HCT116 (cell line): ENCODE measurements at regions not wholly inside any gene's neighbourhood (a gene's known extent, or its start where the extent isn't known, plus 50 kb on each side); places are given as distances from the start of the nearest gene placed in this dataset.

Experiments
- ATAC-seq: fragments of 200-7000 bp; cut with Tn5 transposase; 2 replicates; pipeline ENCODE4 v1.9.1; 2020; ENCODE audit warnings: mild to moderate bottlenecking, moderate library complexity
- BruUV-seq: library from RNA; stranded (reverse); fragments of 400-500 nt; replicated peaks from 2 replicates; lab custom pipeline; 2021; lab: Mats Ljungman, UMichigan
- CTCF ChIA-PET: fragments of 300-600 bp; sonication (Branson Sonifier 250); formaldehyde crosslinking; loops from one replicate; lab custom pipeline; 2021; ENCODE audit warnings: antibody characterized with exemption; lab: Charles Lee
- POLR2A ChIA-PET: fragments of 300-600, 350-600 bp; sonication (Branson Sonifier 250); formaldehyde crosslinking; loops from one replicate; lab custom pipeline; 2021; ENCODE audit warnings: antibody characterized with exemption; lab: Charles Lee
- RAD21 ChIA-PET, 2 experiments: fragments of 300-600 bp; sonication (Branson Sonifier 250); formaldehyde crosslinking; loops; one replicate each; lab custom pipeline; 2023; ENCODE audit warnings: low total read pairs in 2 of 2; ENCODE audit not compliant: uncharacterized antibody in 2 of 2, unreplicated experiment in 2 of 2, low non-redundant PET in 1 of 2; lab: Charles Lee
- DNase-seq: peaks from one replicate; pipeline ENCODE4 v3.0.0-alpha.2; 2010; ENCODE audit warnings: low read depth, low spot score
- H2AFZ ChIP-seq: fragments of 200-600 bp; shearing (Covaris generic), sonication (generic); 2 replicates; pipeline ENCODE4 v1.6.1; 2017; ENCODE audit warnings: low read depth, mixed run types, mixed read lengths, antibody characterized with exemption, low read length; ENCODE audit not compliant: poor library complexity, severe bottlenecking
- H3K27ac ChIP-seq: 2 replicates; pipeline ENCODE4 v1.5.1; 2012; ENCODE audit warnings: low read depth, low read length
- H3K27me3 ChIP-seq: fragments of 200-600 bp; sonication (generic); 2 replicates; pipeline ENCODE4 v1.6.1; 2016; ENCODE audit warnings: mixed run types, low read length, mixed read lengths; ENCODE audit not compliant: insufficient read depth
- H3K36me3 ChIP-seq, 2 experiments: fragments of 200-500 bp in 1 of 2; fragments of 200-600 bp in 1 of 2; sonication (Bioruptor generic) in 1 of 2; sonication (generic) in 1 of 2; 2 replicates each; pipeline versions ENCODE4 v1.5.1 to v1.6.1; 2014 to 2016; ENCODE audit warnings: low read length in 2 of 2, inconsistent platforms in 1 of 2, mixed read lengths in 1 of 2, mixed run types in 1 of 2; ENCODE audit not compliant: insufficient read depth in 2 of 2, control insufficient read depth in 1 of 2
- H3K4me1 ChIP-seq, 2 experiments: fragments of 200-600 bp in 1 of 2; sonication (generic) in 1 of 2; 2 replicates each; pipeline versions ENCODE4 v1.5.1 to v1.6.1; 2012 to 2017; ENCODE audit warnings: low read length in 2 of 2, inconsistent platforms in 1 of 2, mild to moderate bottlenecking in 1 of 2, mixed read lengths in 1 of 2, mixed run types in 1 of 2, moderate library complexity in 1 of 2; ENCODE audit not compliant: insufficient read depth in 2 of 2, control insufficient read depth in 1 of 2
- H3K4me2 ChIP-seq: fragments of 200-600 bp; sonication (generic); 2 replicates; pipeline ENCODE4 v1.6.1; 2017; ENCODE audit warnings: mixed run types, low read length, mixed read lengths
- H3K4me3 ChIP-seq, 2 experiments: fragments of 200-600 bp in 1 of 2; sonication (generic) in 1 of 2; replicated peaks in 1 of 2; 2 replicates each; pipeline ENCODE4 v1.5.1; 2011 to 2016; ENCODE audit warnings: low read length in 2 of 2, control low read depth in 1 of 2, low read depth in 1 of 2, mild to moderate bottlenecking in 1 of 2, mixed read lengths in 1 of 2, mixed run types in 1 of 2
- H3K79me2 ChIP-seq: fragments of 200-600 bp; sonication (generic); 2 replicates; pipeline ENCODE4 v1.6.1; 2017; ENCODE audit warnings: mild to moderate bottlenecking, mixed run types, low read length, moderate library complexity, mixed read lengths; ENCODE audit not compliant: insufficient read depth
- H3K9ac ChIP-seq: fragments of 200-600 bp; sonication (generic); 2 replicates; pipeline ENCODE4 v1.6.1; 2016; ENCODE audit warnings: low read length, mixed read lengths
- H3K9me2 ChIP-seq: fragments of 200-600 bp; sonication (generic), shearing (Covaris generic); 2 replicates; pipeline ENCODE4 v1.6.1; 2017; ENCODE audit warnings: mixed run types, mild to moderate bottlenecking, moderate library complexity; ENCODE audit not compliant: insufficient read depth
- H3K9me3 ChIP-seq, 2 experiments: fragments of 200-500 bp in 1 of 2; fragments of 200-600 bp in 1 of 2; sonication (Bioruptor generic) in 1 of 2; sonication (generic) in 1 of 2; 2 replicates each; pipeline ENCODE4 v1.6.1; 2014 to 2017; ENCODE audit warnings: low read length in 2 of 2, mixed read lengths in 2 of 2, inconsistent platforms in 1 of 2, low read depth in 1 of 2, mild to moderate bottlenecking in 1 of 2, mixed run types in 1 of 2, moderate library complexity in 1 of 2; ENCODE audit not compliant: control insufficient read depth in 1 of 2, insufficient read depth in 1 of 2
- H4K20me1 ChIP-seq: fragments of 200-600 bp; sonication (generic), shearing (Covaris generic); 2 replicates; pipeline ENCODE4 v1.6.1; 2017; ENCODE audit warnings: mixed run types, mild to moderate bottlenecking, moderate library complexity; ENCODE audit not compliant: insufficient read depth
- ATF3 ChIP-seq: IDR thresholded peaks from 2 replicates; pipeline ENCODE4 v1.6.1; 2012
- CTCF ChIP-seq, 3 experiments: fragments of 200-600 bp in 1 of 3; sonication (generic) in 1 of 3; IDR thresholded peaks in 2 of 3; conservative IDR thresholded peaks in 1 of 3; 2 replicates each; pipeline ENCODE4 v1.5.1; 2012 to 2017; ENCODE audit warnings: low read depth in 2 of 3, low read length in 2 of 3, antibody characterized with exemption in 1 of 3, borderline replicate concordance in 1 of 3, control low read depth in 1 of 3, mild to moderate bottlenecking in 1 of 3, mixed read lengths in 1 of 3, mixed run types in 1 of 3, moderate library complexity in 1 of 3; ENCODE audit not compliant: insufficient read depth in 1 of 3
- EGR1 ChIP-seq: IDR thresholded peaks from 2 replicates; pipeline ENCODE4 v1.6.1; 2012; ENCODE audit warnings: low read depth
- ELF1 ChIP-seq: IDR thresholded peaks from 2 replicates; pipeline ENCODE4 v1.6.1; 2012; ENCODE audit warnings: low read depth, borderline replicate concordance
- EZH2 ChIP-seq: fragments of 200-600 bp; sonication (generic); IDR thresholded peaks from 2 replicates; pipeline ENCODE4 v1.6.1; 2017; ENCODE audit warnings: antibody characterized with exemption, mixed run types
- FOSL1 ChIP-seq: IDR thresholded peaks from 2 replicates; pipeline ENCODE4 v1.6.1; 2012; ENCODE audit warnings: low read depth
- JUND ChIP-seq: IDR thresholded peaks from 2 replicates; pipeline ENCODE4 v1.6.1; 2012
- MAX ChIP-seq: IDR thresholded peaks from 2 replicates; pipeline ENCODE4 v1.6.1; 2012
- POLR2A ChIP-seq: IDR thresholded peaks from 2 replicates; pipeline ENCODE4 v1.7.0; 2011; ENCODE audit warnings: borderline replicate concordance; ENCODE audit not compliant: insufficient read depth, insufficient read length; ENCODE audit errors: extremely low read depth
- RAD21 ChIP-seq: IDR thresholded peaks from 2 replicates; pipeline ENCODE4 v1.6.1; 2012; ENCODE audit warnings: low read depth, mild to moderate bottlenecking
- REST ChIP-seq: IDR thresholded peaks from 2 replicates; pipeline ENCODE4 v1.6.1; 2012; ENCODE audit warnings: low read depth
- SIN3A ChIP-seq: IDR thresholded peaks from 2 replicates; pipeline ENCODE4 v1.6.1; 2012; ENCODE audit warnings: low read depth
- SRF ChIP-seq: IDR thresholded peaks from 2 replicates; pipeline ENCODE4 v1.6.1; 2012; ENCODE audit warnings: low read depth
- TCF7L2 ChIP-seq: IDR thresholded peaks from 2 replicates; pipeline ENCODE4 v1.7.0; 2011; ENCODE audit warnings: borderline replicate concordance, inconsistent platforms; ENCODE audit not compliant: insufficient read depth, insufficient read length; ENCODE audit errors: extremely low read depth
- ZBTB33 ChIP-seq: IDR thresholded peaks from 2 replicates; pipeline ENCODE4 v1.6.1; 2011; ENCODE audit warnings: mild to moderate bottlenecking, low read length, moderate library complexity; ENCODE audit not compliant: insufficient replicate concordance; ENCODE audit errors: extremely low read depth
- intact Hi-C: fragments of 100-400 bp; cut with micrococcal nuclease; formaldehyde crosslinking; loops from 2 replicates; pipeline ENCODE4 v1.10.0; 2022

- no peak overlapping the region for H3K9ac ChIP-seq
- no peaks in the 10 kb centered on the region for H4K20me1 ChIP-seq
- no peak overlapping the region for H3K4me3 ChIP-seq
- POLR2A ChIA-PET: no interaction called here
- RAD21 ChIA-PET: no interaction called here
- CTCF ChIA-PET: interaction anchor here (1.4 kb wide), 1 partner anchor 18 kb away, joined by 5 read pairs; no protein-coding TSS in a partner anchor
- DNase-seq: no peak
- BruUV-seq: no TSS peak
- intact Hi-C loops: no loop called here
- H2AFZ ChIP-seq: no peak overlapping the region
- no peaks in the 10 kb centered on the region for H3K36me3 ChIP-seq
- H3K79me2 ChIP-seq: no peaks in the 10 kb centered on the region
- H3K9me3 ChIP-seq: no peaks in the 10 kb centered on the region
- H3K4me1 ChIP-seq: peaks cover 0 to 8% of the 10 kb centered on the region in 2 experiments; a peak in 1 of 4 replicates
- no peaks in the 10 kb centered on the region for H3K27me3 ChIP-seq
- no peaks in the 10 kb centered on the region for H3K9me2 ChIP-seq
- ATAC-seq: no peak
- TF ChIP-seq SIN3A: no peak
- no peak for TF ChIP-seq REST
- TF ChIP-seq EGR1: no peak
- TF ChIP-seq JUND: no peak
- TF ChIP-seq EZH2: no peak
- TF ChIP-seq POLR2A: no peak
- TF ChIP-seq SRF: no peak
- no peak for TF ChIP-seq TCF7L2
- no peak for TF ChIP-seq FOSL1
- TF ChIP-seq ATF3: no peak
- no peak for TF ChIP-seq CTCF (IDR thresholded peaks at IDR 0.05 in 2 of 3, conservative IDR thresholded peaks at IDR 0.05 in 1 of 3; ENCODE audit: borderline replicate concordance in 1 of 3, insufficient read depth in 1 of 3, low read depth in 2 of 3, low read length in 2 of 3)
- no peak for TF ChIP-seq RAD21
- no peak for TF ChIP-seq ZBTB33
- no peak for TF ChIP-seq MAX
- TF ChIP-seq ELF1: no peak
- H3K27ac ChIP-seq: no peak overlapping the region
- no peak overlapping the region for H3K4me2 ChIP-seq
Observed at GRCh38 chr1:25082216-25082899, 149.9 kb downstream of the SYF2 start.
